ENCODE measurements at regions not wholly inside any gene's neighbourhood (a gene's known extent, or its start where the extent isn't known, plus 50 kb on each side); places are given as distances from the start of the nearest gene placed in this dataset.

DNA sequence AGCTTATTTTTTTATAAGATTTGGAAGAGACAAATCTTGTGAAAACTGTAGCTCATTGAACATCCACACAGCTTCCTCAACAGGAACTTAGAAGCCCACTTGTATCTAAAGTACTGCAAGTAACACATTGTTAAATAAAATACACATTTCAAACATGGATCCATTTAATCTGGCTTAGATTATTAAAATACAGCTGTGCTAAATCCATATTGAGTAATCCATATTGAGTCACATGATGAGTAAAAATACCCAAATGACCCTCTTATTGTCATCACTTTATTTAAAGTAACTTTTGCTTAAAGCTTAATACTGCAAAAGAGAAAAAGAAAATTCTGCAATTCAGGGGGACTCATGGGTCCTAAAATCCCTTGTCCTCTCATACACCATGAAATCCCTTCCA, 133.3 kb downstream of the OSR1 start:
- no peak for TF ChIP-seq ZNF223 (tag by site-specific recombination; IDR thresholded peaks at IDR 0.05)
- TF ChIP-seq ZNF473 (tag by site-specific recombination; IDR thresholded peaks at IDR 0.05), result no peak
- TF ChIP-seq, protein P1, sequence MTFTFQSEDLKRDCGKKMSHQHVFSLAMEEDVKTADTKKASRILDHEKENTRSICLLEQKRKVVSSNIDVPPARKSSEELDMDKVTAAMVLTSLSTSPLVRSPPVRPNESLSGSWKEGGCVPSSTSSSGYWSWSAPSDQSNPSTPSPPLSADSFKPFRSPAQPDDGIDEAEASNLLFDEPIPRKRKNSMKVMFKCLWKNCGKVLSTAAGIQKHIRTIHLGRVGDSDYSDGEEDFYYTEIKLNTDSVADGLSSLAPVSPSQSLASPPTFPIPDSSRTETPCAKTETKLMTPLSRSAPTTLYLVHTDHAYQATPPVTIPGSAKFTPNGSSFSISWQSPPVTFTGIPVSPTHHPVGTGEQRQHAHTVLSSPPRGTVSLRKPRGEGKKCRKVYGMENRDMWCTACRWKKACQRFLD (tag by site-specific recombination; IDR thresholded peaks at IDR 0.05), result no peak
- TF ChIP-seq, protein P2, sequence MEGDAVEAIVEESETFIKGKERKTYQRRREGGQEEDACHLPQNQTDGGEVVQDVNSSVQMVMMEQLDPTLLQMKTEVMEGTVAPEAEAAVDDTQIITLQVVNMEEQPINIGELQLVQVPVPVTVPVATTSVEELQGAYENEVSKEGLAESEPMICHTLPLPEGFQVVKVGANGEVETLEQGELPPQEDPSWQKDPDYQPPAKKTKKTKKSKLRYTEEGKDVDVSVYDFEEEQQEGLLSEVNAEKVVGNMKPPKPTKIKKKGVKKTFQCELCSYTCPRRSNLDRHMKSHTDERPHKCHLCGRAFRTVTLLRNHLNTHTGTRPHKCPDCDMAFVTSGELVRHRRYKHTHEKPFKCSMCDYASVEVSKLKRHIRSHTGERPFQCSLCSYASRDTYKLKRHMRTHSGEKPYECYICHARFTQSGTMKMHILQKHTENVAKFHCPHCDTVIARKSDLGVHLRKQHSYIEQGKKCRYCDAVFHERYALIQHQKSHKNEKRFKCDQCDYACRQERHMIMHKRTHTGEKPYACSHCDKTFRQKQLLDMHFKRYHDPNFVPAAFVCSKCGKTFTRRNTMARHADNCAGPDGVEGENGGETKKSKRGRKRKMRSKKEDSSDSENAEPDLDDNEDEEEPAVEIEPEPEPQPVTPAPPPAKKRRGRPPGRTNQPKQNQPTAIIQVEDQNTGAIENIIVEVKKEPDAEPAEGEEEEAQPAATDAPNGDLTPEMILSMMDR (tag by site-specific recombination; IDR thresholded peaks at IDR 0.05), result no peak
- no peak for TF ChIP-seq ZNF654 (tag by site-specific recombination; IDR thresholded peaks at IDR 0.05; ENCODE audit: low read depth)
- no peak for TF ChIP-seq PRDM1 (tag by site-specific recombination; IDR thresholded peaks at IDR 0.05)
- TF ChIP-seq ZFP41 (tag by site-specific recombination; IDR thresholded peaks at IDR 0.05; ENCODE audit: borderline replicate concordance), result no peak
- TF ChIP-seq, protein P3, sequence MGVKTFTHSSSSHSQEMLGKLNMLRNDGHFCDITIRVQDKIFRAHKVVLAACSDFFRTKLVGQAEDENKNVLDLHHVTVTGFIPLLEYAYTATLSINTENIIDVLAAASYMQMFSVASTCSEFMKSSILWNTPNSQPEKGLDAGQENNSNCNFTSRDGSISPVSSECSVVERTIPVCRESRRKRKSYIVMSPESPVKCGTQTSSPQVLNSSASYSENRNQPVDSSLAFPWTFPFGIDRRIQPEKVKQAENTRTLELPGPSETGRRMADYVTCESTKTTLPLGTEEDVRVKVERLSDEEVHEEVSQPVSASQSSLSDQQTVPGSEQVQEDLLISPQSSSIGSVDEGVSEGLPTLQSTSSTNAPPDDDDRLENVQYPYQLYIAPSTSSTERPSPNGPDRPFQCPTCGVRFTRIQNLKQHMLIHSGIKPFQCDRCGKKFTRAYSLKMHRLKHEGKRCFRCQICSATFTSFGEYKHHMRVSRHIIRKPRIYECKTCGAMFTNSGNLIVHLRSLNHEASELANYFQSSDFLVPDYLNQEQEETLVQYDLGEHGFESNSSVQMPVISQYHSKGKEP (tag by site-specific recombination; IDR thresholded peaks at IDR 0.05), result no peak
- TF ChIP-seq, protein P4, sequence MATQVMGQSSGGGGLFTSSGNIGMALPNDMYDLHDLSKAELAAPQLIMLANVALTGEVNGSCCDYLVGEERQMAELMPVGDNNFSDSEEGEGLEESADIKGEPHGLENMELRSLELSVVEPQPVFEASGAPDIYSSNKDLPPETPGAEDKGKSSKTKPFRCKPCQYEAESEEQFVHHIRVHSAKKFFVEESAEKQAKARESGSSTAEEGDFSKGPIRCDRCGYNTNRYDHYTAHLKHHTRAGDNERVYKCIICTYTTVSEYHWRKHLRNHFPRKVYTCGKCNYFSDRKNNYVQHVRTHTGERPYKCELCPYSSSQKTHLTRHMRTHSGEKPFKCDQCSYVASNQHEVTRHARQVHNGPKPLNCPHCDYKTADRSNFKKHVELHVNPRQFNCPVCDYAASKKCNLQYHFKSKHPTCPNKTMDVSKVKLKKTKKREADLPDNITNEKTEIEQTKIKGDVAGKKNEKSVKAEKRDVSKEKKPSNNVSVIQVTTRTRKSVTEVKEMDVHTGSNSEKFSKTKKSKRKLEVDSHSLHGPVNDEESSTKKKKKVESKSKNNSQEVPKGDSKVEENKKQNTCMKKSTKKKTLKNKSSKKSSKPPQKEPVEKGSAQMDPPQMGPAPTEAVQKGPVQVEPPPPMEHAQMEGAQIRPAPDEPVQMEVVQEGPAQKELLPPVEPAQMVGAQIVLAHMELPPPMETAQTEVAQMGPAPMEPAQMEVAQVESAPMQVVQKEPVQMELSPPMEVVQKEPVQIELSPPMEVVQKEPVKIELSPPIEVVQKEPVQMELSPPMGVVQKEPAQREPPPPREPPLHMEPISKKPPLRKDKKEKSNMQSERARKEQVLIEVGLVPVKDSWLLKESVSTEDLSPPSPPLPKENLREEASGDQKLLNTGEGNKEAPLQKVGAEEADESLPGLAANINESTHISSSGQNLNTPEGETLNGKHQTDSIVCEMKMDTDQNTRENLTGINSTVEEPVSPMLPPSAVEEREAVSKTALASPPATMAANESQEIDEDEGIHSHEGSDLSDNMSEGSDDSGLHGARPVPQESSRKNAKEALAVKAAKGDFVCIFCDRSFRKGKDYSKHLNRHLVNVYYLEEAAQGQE (tag by site-specific recombination; IDR thresholded peaks at IDR 0.05), result no peak

Data from HEK293 (cell line).